ENCODE measurements at regions not wholly inside any gene's neighbourhood (a gene's known extent, or its start where the extent isn't known, plus 50 kb on each side); places are given as distances from the start of the nearest gene placed in this dataset.
"Not testable (repeated sequence)": the region's sequence is repeated elsewhere in the genome, so short reads cannot be mapped to it uniquely, and the experiment has no call there.

- DNase-seq (ENCODE audit: low read depth): no peak
- in situ Hi-C loops (cut with HindIII; ENCODE audit: low pct_unique_long_range_greater_than_20kb, low sequenced_read_pairs): no loop called here
Measured at GRCh38 chr6:11902527-11902926, 109.6 kb upstream of the HIVEP1 start.

GRCh38 chr6:11900662-11901598 lies 111.2 kb upstream of the HIVEP1 start:
- DNase-seq (ENCODE audit: low read depth): no peak
- in situ Hi-C loops (cut with HindIII; ENCODE audit: low pct_unique_long_range_greater_than_20kb, low sequenced_read_pairs): no loop called here

GRCh38 chr6:11899645-11900044 lies 112.5 kb upstream of the HIVEP1 start:
- DNase-seq (ENCODE audit: low read depth): no peak
- in situ Hi-C loops (cut with HindIII; ENCODE audit: low pct_unique_long_range_greater_than_20kb, low sequenced_read_pairs): no loop called here

GRCh38 chr6:11894212-11894611 lies 115.6 kb upstream of the ADTRP start:
- DNase-seq (ENCODE audit: low read depth): no peak
- in situ Hi-C loops (cut with HindIII; ENCODE audit: low pct_unique_long_range_greater_than_20kb, low sequenced_read_pairs): no loop called here

- in situ Hi-C loops (cut with HindIII; ENCODE audit: low pct_unique_long_range_greater_than_20kb, low sequenced_read_pairs): no loop called here
- DNase-seq (ENCODE audit: low read depth): no peak
Measured at GRCh38 chr6:11891547-11891946, 112.9 kb upstream of the ADTRP start.

GRCh38 chr6:11890849-11891248 lies 112.2 kb upstream of the ADTRP start:
- in situ Hi-C loops (cut with HindIII; ENCODE audit: low pct_unique_long_range_greater_than_20kb, low sequenced_read_pairs): no loop called here
- no peak for DNase-seq (ENCODE audit: low read depth)

GRCh38 chr6:11890209-11890608 lies 111.6 kb upstream of the ADTRP start:
- in situ Hi-C loops (cut with HindIII; ENCODE audit: low pct_unique_long_range_greater_than_20kb, low sequenced_read_pairs): no loop called here

DNA sequence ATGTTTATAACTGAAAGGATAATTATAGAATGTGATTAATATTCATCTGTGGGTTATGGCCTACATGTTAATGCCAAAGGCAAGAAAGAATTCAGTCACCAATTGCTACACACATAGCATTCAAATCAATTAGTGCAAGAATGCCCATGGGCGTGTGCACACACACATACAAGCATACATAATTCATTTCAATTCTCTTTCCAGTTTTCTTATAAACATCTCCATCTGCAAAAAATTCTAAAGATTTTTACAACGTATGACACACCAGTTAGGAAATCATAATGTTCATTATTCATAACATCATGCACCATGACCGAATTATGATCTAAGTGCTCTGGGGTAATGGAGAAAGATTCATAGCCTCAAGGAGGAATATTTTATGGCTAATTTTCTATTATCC lies 111.0 kb upstream of the ADTRP start:
- no peak for DNase-seq (ENCODE audit: low read depth)
- in situ Hi-C loops (cut with HindIII; ENCODE audit: low pct_unique_long_range_greater_than_20kb, low sequenced_read_pairs): no loop called here

More at GRCh38 chr6:11890209-11890608, 111.6 kb upstream of the ADTRP start:
- no peak for DNase-seq (ENCODE audit: low read depth)

- DNase-seq (ENCODE audit: low read depth): no peak
- in situ Hi-C loops (cut with HindIII; ENCODE audit: low pct_unique_long_range_greater_than_20kb, low sequenced_read_pairs): no loop called here
Measured at GRCh38 chr6:11888727-11889126, 110.1 kb upstream of the ADTRP start.

DNA sequence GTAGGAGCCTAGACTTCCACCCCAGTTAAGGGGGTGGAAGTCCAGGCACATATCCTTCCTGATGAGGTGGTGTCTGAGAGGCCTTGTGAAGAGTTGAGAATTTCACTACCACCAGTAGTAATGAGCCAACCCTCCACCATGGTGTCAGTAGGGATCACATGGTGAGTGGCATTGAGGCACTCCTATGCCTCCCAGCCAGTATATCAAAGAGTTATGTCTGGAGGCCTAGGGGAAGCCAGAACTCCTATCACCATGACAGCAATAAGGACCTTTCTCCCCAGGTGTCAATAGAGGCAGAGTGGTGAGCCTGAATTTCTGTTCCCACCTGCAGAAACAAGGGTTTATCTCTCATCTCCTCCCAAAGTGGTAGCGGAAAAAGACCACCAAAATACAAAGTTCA lies 106.6 kb upstream of the ADTRP start:
- in situ Hi-C loops (cut with HindIII; ENCODE audit: low pct_unique_long_range_greater_than_20kb, low sequenced_read_pairs): no loop called here
- DNase-seq (ENCODE audit: low read depth): no peak

GRCh38 chr6:11883471-11883870 lies 104.9 kb upstream of the ADTRP start:
- in situ Hi-C loops (cut with HindIII; ENCODE audit: low pct_unique_long_range_greater_than_20kb, low sequenced_read_pairs); DNase-seq (ENCODE audit: low read depth): not testable (repeated sequence)

GRCh38 chr6:11880156-11880555 lies 101.6 kb upstream of the ADTRP start:
- in situ Hi-C loops (cut with HindIII; ENCODE audit: low pct_unique_long_range_greater_than_20kb, low sequenced_read_pairs); DNase-seq (ENCODE audit: low read depth): not testable (repeated sequence)

DNA sequence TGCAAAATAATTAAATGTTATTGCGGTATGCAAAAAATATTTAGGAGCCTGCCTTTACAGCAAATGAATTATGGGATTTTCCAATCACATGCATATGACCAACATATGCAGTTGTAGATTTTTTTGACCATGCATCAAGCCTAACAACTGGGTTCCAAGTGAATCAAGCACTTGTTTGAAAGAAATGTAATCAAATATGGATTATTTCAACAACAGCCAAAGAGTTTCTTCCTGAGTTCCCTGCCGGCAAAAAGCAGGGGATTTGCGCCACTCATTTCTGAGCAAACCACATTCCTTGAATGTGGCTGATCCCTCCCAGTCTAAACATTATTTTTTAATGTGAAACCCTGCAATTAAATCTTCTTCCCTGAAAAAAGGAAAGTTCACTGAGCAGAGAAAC lies 100.1 kb upstream of the ADTRP start:
- in situ Hi-C loops (cut with HindIII; ENCODE audit: low pct_unique_long_range_greater_than_20kb, low sequenced_read_pairs): no loop called here
- DNase-seq (ENCODE audit: low read depth): no peak

GRCh38 chr6:11878029-11878428 lies 99.4 kb upstream of the ADTRP start:
- no peak for DNase-seq (ENCODE audit: low read depth)
- in situ Hi-C loops (cut with HindIII; ENCODE audit: low pct_unique_long_range_greater_than_20kb, low sequenced_read_pairs): no loop called here

DNA sequence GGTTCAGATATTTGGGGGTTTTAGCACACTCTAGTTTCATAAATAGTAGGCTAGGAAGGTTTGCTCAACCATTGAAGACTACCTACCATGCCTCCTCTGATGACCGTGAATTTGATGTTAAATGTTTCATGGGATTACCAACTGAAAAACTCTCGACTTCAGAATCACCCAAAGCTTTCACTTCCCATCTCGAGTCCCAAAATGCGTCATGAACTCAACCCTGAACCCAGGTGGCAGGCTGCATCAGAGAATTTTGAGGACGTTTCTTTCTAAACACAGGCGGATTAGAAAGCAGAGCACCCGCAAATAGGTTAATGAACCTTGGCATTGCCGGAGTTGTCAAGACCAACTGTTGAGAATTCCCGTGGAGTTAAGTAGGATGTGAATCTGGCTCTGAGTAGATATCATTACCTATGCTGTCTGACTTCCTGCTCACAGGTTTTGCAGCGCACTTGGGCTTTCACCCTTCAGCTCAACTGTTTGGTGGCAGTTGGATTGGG lies 98.4 kb upstream of the ADTRP start:
- in situ Hi-C loops (cut with HindIII; ENCODE audit: low pct_unique_long_range_greater_than_20kb, low sequenced_read_pairs): no loop called here
- no peak for DNase-seq (ENCODE audit: low read depth)

- no peak for DNase-seq (ENCODE audit: low read depth)
- in situ Hi-C loops (cut with HindIII; ENCODE audit: low pct_unique_long_range_greater_than_20kb, low sequenced_read_pairs): no loop called here
Measured at GRCh38 chr6:11875325-11876109, 96.9 kb upstream of the ADTRP start.

- DNase-seq (ENCODE audit: low read depth): no peak
- in situ Hi-C loops (cut with HindIII; ENCODE audit: low pct_unique_long_range_greater_than_20kb, low sequenced_read_pairs): no loop called here
Measured at GRCh38 chr6:11869672-11870340, 91.2 kb upstream of the ADTRP start.

DNA sequence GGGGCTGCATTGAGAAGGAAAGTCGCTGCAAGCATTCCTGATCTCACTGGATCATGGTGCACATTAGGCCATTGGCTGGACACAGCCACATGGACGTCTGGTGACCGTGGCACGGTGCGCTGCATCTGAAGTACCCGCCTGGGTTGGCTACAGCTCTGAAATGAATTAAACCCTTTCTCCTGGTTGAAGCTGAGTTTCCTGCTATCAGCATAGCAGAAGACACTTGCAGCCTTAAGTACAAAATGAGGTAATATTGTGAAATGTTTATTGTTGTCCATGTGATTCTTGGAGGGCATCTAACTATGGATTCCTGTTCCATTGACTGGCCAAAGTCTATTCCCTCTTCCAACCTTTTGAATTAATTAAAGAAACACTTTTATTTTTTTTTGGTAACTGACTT lies 89.8 kb upstream of the ADTRP start:
- DNase-seq (ENCODE audit: low read depth): no peak
- in situ Hi-C loops (cut with HindIII; ENCODE audit: low pct_unique_long_range_greater_than_20kb, low sequenced_read_pairs): no loop called here

All from Caki2 (cell line).